ENCODE measurements at regions not wholly inside any gene's neighbourhood (a gene's known extent, or its start where the extent isn't known, plus 50 kb on each side); places are given as distances from the start of the nearest gene placed in this dataset.

DNA sequence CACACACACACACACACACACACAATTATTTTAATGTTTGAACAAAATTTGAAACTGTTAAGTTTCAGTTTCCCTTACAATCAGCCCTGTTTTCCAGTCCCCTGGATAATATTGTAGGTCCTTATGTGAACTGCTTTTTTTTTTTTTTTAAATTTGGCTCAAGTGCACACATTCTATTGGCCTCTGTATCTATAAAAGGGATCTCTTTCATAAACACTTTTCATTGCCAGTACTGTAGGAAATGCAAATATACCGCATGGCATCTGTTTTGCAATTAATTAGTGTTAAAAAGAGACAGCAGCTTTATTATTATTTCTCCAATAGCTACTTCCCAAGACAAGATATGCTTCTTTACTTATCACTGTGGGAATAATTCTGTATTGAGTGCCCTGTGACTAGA is 738.7 kb downstream of the EPHA4 start:
- CTCF ChIA-PET = interaction anchor here (0.7 kb wide), 1 partner anchor 1097 kb away, joined by 3 read pairs; no protein-coding TSS in a partner anchor
- Histone ChIP-seq H3K9me3 (ENCODE audit: control insufficient read depth, insufficient read depth, low read depth, low read length) (no peaks in the 10 kb centered on the region), H3K4me3 (ENCODE audit: low read depth, low read length) (no peak overlapping the region), H3K4me1 (ENCODE audit: control insufficient read depth, insufficient read depth, low read length) (no peaks in the 10 kb centered on the region), H3K36me3 (ENCODE audit: control insufficient read depth in 2 of 2, insufficient read depth in 1 of 2, low read length in 2 of 2) (no peaks in the 10 kb centered on the region), H3K27ac (ENCODE audit: extremely low read depth, low read depth, low read length) (no peak overlapping the region)
- POLR2A ChIA-PET = no interaction called here
- TF ChIP-seq, protein P1, sequence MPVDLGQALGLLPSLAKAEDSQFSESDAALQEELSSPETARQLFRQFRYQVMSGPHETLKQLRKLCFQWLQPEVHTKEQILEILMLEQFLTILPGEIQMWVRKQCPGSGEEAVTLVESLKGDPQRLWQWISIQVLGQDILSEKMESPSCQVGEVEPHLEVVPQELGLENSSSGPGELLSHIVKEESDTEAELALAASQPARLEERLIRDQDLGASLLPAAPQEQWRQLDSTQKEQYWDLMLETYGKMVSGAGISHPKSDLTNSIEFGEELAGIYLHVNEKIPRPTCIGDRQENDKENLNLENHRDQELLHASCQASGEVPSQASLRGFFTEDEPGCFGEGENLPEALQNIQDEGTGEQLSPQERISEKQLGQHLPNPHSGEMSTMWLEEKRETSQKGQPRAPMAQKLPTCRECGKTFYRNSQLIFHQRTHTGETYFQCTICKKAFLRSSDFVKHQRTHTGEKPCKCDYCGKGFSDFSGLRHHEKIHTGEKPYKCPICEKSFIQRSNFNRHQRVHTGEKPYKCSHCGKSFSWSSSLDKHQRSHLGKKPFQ (tag by site-specific recombination; IDR thresholded peaks at IDR 0.05) = no peak
- no peak for TF ChIP-seq ZNF791 (tag by site-specific recombination; IDR thresholded peaks at IDR 0.05)
- no peak for TF ChIP-seq ZBTB1 (tag by site-specific recombination; IDR thresholded peaks at IDR 0.05)
- no peak for TF ChIP-seq ZNF530 (tag by site-specific recombination; IDR thresholded peaks at IDR 0.05; ENCODE audit: low read depth)

DNA sequence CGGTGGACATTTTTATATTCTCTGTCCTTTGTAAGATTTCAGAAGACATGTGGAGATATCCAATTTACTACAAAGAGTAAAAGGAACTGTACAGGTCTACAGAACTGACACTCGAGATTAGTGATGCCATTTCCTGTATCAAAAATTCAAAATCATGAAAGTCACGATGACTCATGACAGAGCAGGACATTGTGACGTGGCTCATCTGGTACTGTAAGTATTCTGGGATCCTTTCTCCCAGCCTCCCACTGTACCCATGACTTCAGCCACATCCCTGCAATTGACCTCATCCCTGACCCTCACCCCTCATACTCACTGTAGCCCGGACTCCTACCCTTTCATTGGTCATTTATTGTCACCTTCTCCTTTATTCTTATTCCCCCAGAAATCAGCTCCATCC is 736.5 kb downstream of the EPHA4 start:
- CTCF ChIA-PET = no interaction called here

DNA sequence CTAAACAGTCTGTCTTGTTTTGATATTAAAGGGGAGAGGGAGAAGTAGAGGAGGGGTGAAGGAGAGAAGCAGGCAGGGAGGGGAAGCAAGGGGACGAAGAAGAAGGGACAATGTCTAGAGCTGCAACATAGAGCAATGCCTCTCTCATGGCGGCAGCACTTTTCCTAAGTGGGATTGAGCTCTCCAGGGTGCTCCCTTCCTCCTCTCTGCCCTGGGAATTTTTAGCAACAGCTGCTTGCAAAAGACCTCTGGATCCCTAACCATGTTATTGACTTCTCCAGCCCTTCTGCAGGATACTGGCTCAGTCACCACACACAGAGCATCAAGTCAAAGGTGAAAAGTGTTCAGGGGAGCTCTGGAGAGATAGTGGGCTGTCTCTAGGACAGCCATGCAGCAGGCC is 734.9 kb downstream of the EPHA4 start:
- ChIA-PET POLR2A (no interaction called here), CTCF (no interaction called here)
- Histone ChIP-seq H3K4me3 (ENCODE audit: low read depth, low read length) (no peak overlapping the region), H3K36me3 (ENCODE audit: control insufficient read depth in 2 of 2, insufficient read depth in 1 of 2, low read length in 2 of 2) (no peaks in the 10 kb centered on the region), H3K4me1 (ENCODE audit: control insufficient read depth, insufficient read depth, low read length) (no peaks in the 10 kb centered on the region), H3K9me3 (ENCODE audit: control insufficient read depth, insufficient read depth, low read depth, low read length) (no peaks in the 10 kb centered on the region), H3K27ac (ENCODE audit: extremely low read depth, low read depth, low read length) (no peak overlapping the region)
- TF ChIP-seq ZNF114 (tag by site-specific recombination; IDR thresholded peaks at IDR 0.05) (no peak), MYNN (tag by site-specific recombination; IDR thresholded peaks at IDR 0.05; ENCODE audit: borderline replicate concordance) (no peak), OVOL3 (tag by site-specific recombination; IDR thresholded peaks at IDR 0.05) (no peak), ZNF549 (tag by site-specific recombination; IDR thresholded peaks at IDR 0.05) (no peak), ZSCAN30 (tag by site-specific recombination; IDR thresholded peaks at IDR 0.05) (no peak), ZSCAN23 (tag by site-specific recombination; IDR thresholded peaks at IDR 0.05) (no peak), ZFHX2 (tag by site-specific recombination; conservative IDR thresholded peaks at IDR 0.05) (no peak)
- TF ChIP-seq, protein P2, sequence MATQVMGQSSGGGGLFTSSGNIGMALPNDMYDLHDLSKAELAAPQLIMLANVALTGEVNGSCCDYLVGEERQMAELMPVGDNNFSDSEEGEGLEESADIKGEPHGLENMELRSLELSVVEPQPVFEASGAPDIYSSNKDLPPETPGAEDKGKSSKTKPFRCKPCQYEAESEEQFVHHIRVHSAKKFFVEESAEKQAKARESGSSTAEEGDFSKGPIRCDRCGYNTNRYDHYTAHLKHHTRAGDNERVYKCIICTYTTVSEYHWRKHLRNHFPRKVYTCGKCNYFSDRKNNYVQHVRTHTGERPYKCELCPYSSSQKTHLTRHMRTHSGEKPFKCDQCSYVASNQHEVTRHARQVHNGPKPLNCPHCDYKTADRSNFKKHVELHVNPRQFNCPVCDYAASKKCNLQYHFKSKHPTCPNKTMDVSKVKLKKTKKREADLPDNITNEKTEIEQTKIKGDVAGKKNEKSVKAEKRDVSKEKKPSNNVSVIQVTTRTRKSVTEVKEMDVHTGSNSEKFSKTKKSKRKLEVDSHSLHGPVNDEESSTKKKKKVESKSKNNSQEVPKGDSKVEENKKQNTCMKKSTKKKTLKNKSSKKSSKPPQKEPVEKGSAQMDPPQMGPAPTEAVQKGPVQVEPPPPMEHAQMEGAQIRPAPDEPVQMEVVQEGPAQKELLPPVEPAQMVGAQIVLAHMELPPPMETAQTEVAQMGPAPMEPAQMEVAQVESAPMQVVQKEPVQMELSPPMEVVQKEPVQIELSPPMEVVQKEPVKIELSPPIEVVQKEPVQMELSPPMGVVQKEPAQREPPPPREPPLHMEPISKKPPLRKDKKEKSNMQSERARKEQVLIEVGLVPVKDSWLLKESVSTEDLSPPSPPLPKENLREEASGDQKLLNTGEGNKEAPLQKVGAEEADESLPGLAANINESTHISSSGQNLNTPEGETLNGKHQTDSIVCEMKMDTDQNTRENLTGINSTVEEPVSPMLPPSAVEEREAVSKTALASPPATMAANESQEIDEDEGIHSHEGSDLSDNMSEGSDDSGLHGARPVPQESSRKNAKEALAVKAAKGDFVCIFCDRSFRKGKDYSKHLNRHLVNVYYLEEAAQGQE (tag by site-specific recombination; IDR thresholded peaks at IDR 0.05) = no peak
- TF ChIP-seq, protein P3, sequence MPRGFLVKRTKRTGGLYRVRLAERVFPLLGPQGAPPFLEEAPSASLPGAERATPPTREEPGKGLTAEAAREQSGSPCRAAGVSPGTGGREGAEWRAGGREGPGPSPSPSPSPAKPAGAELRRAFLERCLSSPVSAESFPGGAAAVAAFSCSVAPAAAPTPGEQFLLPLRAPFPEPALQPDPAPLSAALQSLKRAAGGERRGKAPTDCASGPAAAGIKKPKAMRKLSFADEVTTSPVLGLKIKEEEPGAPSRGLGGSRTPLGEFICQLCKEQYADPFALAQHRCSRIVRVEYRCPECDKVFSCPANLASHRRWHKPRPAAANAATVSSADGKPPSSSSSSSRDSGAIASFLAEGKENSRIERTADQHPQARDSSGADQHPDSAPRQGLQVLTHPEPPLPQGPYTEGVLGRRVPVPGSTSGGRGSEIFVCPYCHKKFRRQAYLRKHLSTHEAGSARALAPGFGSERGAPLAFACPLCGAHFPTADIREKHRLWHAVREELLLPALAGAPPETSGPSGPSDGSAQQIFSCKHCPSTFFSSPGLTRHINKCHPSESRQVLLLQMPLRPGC (tag by site-specific recombination; IDR thresholded peaks at IDR 0.05) = no peak

More for the DNA sequence above, 736.5 kb downstream of the EPHA4 start:
- H3K4me1 ChIP-seq (ENCODE audit: control insufficient read depth, insufficient read depth, low read length) = no peaks in the 10 kb centered on the region
- H3K4me3 ChIP-seq (ENCODE audit: low read depth, low read length) = no peak overlapping the region
- H3K36me3 ChIP-seq (ENCODE audit: control insufficient read depth in 2 of 2, insufficient read depth in 1 of 2, low read length in 2 of 2) = no peaks in the 10 kb centered on the region
- POLR2A ChIA-PET = no interaction called here
- TF ChIP-seq ZNF223 (tag by site-specific recombination; IDR thresholded peaks at IDR 0.05) (no peak), ZNF140 (tag by site-specific recombination; IDR thresholded peaks at IDR 0.05) (no peak), ZNF560 (tag by site-specific recombination; IDR thresholded peaks at IDR 0.05; ENCODE audit: borderline replicate concordance) (no peak), ZNF776 (tag by site-specific recombination; IDR thresholded peaks at IDR 0.05; ENCODE audit: borderline replicate concordance) (no peak), ZBTB48 (tag by site-specific recombination; IDR thresholded peaks at IDR 0.05) (no peak), ZNF785 (tag by site-specific recombination; IDR thresholded peaks at IDR 0.05) (no peak), ZNF48 (tag by site-specific recombination; IDR thresholded peaks at IDR 0.05) (no peak)
- TF ChIP-seq, protein P4, sequence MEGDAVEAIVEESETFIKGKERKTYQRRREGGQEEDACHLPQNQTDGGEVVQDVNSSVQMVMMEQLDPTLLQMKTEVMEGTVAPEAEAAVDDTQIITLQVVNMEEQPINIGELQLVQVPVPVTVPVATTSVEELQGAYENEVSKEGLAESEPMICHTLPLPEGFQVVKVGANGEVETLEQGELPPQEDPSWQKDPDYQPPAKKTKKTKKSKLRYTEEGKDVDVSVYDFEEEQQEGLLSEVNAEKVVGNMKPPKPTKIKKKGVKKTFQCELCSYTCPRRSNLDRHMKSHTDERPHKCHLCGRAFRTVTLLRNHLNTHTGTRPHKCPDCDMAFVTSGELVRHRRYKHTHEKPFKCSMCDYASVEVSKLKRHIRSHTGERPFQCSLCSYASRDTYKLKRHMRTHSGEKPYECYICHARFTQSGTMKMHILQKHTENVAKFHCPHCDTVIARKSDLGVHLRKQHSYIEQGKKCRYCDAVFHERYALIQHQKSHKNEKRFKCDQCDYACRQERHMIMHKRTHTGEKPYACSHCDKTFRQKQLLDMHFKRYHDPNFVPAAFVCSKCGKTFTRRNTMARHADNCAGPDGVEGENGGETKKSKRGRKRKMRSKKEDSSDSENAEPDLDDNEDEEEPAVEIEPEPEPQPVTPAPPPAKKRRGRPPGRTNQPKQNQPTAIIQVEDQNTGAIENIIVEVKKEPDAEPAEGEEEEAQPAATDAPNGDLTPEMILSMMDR (tag by site-specific recombination; IDR thresholded peaks at IDR 0.05) = no peak
- no peak overlapping the region for H3K27ac ChIP-seq (ENCODE audit: extremely low read depth, low read depth, low read length)
- no peaks in the 10 kb centered on the region for H3K9me3 ChIP-seq (ENCODE audit: control insufficient read depth, insufficient read depth, low read depth, low read length)
